GM10266 (cell line): ENCODE measurements at regions not wholly inside any gene's neighbourhood (a gene's known extent, or its start where the extent isn't known, plus 50 kb on each side); places are given as distances from the start of the nearest gene placed in this dataset.

Source experiments
- DNase-seq: peaks from one replicate; pipeline ENCODE4 v3.0.0; 2012; ENCODE audit errors: extremely low spot score
- TF ChIP-seq, protein P1 (sequence below): IDR thresholded peaks from 2 replicates; pipeline ENCODE4 v1.5.1; 2012; ENCODE audit warnings: mild to moderate bottlenecking, low read depth; ENCODE audit not compliant: control insufficient read depth, insufficient read depth; ENCODE audit errors: missing control alignments

DNA sequence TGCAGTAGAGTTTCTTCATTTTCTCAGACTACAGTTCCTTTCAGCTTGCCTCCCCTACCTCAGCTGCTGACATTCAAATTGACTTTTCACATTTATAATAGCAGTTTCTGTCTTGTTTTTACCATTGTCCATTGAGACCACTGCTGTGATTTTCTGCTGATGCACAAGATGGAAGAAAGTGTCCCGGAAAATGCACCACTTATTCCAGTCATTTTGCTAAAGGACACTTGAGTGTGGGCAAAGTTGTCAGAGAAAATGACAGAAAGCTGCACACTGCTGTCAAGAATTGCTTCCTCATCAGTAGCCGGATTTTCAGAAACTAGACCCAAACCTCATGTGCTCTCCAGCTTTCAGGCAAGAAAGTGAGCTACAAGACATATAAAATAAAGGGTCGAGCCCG lies 546.2 kb upstream of the SETBP1 start:
- TF ChIP-seq, protein P1, sequence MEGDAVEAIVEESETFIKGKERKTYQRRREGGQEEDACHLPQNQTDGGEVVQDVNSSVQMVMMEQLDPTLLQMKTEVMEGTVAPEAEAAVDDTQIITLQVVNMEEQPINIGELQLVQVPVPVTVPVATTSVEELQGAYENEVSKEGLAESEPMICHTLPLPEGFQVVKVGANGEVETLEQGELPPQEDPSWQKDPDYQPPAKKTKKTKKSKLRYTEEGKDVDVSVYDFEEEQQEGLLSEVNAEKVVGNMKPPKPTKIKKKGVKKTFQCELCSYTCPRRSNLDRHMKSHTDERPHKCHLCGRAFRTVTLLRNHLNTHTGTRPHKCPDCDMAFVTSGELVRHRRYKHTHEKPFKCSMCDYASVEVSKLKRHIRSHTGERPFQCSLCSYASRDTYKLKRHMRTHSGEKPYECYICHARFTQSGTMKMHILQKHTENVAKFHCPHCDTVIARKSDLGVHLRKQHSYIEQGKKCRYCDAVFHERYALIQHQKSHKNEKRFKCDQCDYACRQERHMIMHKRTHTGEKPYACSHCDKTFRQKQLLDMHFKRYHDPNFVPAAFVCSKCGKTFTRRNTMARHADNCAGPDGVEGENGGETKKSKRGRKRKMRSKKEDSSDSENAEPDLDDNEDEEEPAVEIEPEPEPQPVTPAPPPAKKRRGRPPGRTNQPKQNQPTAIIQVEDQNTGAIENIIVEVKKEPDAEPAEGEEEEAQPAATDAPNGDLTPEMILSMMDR = no peak
- DNase-seq = no peak

DNA sequence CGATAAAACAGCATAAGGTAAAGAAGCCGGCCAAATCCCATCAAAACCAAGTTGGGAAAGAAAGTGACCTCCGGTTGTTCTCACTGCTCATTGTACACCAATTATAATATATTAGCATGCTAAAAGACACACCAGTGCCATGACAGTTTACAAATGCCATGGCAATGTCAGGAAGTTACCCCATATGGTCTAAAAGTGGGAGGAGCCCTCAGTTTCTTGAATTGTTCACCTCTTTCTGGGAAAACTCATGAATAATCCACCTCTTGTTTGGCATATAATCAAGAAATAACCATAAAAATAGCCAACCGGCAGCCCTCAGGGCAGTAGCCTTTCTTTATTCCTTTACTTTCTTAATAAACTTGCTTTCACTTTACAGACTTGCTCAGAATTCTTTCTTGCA lies 544.9 kb upstream of the SETBP1 start:
- TF ChIP-seq, protein P1 = no peak

DNA sequence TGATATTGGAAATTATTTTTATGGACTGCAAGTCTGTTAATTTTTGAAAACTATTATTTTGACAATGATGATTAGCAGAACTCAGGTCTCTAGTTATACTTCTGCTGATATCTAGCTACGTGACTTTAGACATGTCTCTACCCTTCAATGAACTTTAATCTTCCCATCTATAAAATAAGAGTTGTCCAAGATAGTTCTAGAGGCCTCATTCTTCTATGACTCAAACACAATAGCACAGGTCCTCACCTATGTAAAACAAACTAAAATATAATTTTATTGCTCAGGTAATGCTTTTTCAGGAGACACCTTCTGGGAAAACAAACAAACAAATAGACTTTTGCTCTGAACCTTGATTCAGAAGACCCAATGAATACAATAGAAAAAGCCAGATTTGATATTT lies 544.4 kb upstream of the SETBP1 start:
- TF ChIP-seq, protein P1 = no peak
- no peak for DNase-seq

More for the DNA sequence above, 544.9 kb upstream of the SETBP1 start:
- DNase-seq = no peak

DNA sequence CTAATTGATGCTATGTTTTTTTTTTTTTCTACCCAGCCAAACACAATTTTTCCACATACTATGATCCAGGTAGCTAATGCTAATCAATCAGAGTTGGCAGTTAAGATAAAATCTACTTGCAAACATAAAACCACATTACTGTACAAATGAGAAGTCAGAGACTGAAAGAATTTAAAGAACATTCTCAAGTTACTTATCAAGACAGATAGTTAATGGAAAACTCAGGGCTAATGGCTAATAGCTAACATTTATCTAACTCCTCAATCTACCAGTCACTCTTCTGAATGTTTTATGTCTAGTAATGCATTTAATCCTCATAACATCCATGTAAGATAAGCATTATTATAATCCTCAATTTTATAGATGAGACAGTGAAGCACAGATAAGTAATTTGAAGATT lies 537.6 kb upstream of the SETBP1 start:
- TF ChIP-seq, protein P1 = no peak
- DNase-seq = no peak

DNA sequence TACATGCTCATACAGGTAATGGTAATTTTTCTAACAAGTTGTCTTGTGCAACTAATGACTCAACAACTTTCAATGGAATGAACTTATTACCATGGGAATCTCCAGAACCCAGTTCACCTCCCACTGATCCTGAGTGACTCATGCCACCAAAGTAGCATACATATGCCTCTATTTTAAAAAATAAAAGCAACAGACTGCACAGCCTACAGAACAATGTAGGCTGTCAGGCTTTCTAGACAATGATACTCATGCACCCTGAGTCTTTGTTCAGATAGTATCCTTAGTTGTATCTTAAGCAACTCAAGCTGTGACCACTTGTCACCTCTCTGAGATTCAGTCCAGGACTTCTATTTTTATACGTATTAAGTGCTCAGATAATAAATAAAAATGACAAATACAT lies 531.0 kb upstream of the SETBP1 start:
- TF ChIP-seq, protein P1 = no peak

DNA sequence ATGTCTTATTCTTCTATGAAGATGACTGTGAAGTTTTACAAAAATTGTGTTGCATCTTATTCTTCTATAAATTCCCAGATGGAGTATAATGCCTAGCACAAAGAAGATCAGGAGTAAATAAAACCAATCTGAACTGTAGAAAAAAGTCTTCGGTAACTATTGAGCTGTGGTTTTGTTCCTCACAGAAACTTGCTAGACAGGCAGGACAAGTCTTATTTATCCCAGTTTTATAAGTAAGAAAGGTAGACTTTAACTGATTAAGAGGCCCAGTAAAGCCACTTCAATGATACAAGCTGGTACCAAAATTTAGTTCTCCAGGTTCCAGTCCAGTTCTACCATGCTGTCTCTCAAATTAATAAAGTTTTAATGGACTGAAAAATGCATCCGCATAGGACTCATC lies 526.7 kb upstream of the SETBP1 start:
- TF ChIP-seq, protein P1 = no peak
- no peak for DNase-seq

More for the DNA sequence above, 531.0 kb upstream of the SETBP1 start:
- DNase-seq = no peak

DNA sequence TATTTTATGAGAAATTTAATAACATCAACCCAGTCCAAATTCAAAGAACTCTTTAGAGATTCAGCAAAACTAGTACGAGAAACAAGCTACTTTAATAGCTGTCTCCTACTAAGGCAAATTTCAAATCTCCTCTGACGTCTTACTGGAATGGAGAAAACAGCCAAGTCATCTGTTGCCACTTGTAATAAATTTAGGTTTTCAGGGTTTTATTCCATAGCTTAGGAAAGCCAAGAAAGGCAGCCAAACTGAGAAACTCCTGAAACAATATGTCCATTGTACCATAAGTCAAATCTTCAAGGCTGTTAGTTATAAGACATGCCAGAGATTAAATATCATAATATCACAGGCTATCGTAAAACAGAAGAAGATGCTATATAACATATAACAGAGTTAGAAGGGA lies 524.6 kb upstream of the SETBP1 start:
- TF ChIP-seq, protein P1 = no peak
- DNase-seq = no peak
